HL-60 (cell line): ENCODE measurements at regions not wholly inside any gene's neighbourhood (a gene's known extent, or its start where the extent isn't known, plus 50 kb on each side); places are given as distances from the start of the nearest gene placed in this dataset.

Experiments used
- DNase-seq, 2 experiments: peaks; one replicate each; pipeline ENCODE4 v3.0.0-alpha.2; 2010 to 2020; ENCODE audit warnings: low read depth in 1 of 2, low spot score in 1 of 2
- H3K27ac ChIP-seq: fragments of 250-450 bp; sonication (Bioruptor Pico); replicated peaks from 2 replicates; pipeline ENCODE4 v1.5.1; 2020; ENCODE audit warnings: mild to moderate bottlenecking, moderate library complexity
- H3K27me3 ChIP-seq: fragments of 250-450 bp; sonication (Bioruptor Pico); 2 replicates; pipeline ENCODE4 v1.5.1; 2021; ENCODE audit warnings: mild to moderate bottlenecking, moderate library complexity; ENCODE audit not compliant: insufficient read depth, poor library complexity, severe bottlenecking
- H3K4me3 ChIP-seq: replicated peaks from 2 replicates; pipeline ENCODE4 v1.5.1; 2011; ENCODE audit warnings: mild to moderate bottlenecking, control low read depth, low read length; ENCODE audit not compliant: insufficient read depth
- GABPA ChIP-seq: IDR thresholded peaks from 2 replicates; pipeline ENCODE4 v1.6.1; 2012; ENCODE audit warnings: low read depth
- POLR2AphosphoS5 ChIP-seq: IDR thresholded peaks from 2 replicates; pipeline ENCODE4 v1.6.1; 2012; ENCODE audit warnings: low read depth
- SPI1 ChIP-seq: IDR thresholded peaks from 2 replicates; pipeline ENCODE4 v1.6.1; 2012; ENCODE audit warnings: low read depth, mild to moderate bottlenecking, borderline replicate concordance
- TF ChIP-seq, protein P1 (sequence below): IDR thresholded peaks from one replicate; pipeline ENCODE4 v1.5.1; 2011; ENCODE audit warnings: low read length, control low read depth, inconsistent platforms; ENCODE audit not compliant: insufficient read depth
- TF ChIP-seq, protein P2 (sequence below): IDR thresholded peaks from 2 replicates; pipeline ENCODE4 v1.6.1; 2012; ENCODE audit warnings: low read depth; ENCODE audit not compliant: insufficient replicate concordance

DNA sequence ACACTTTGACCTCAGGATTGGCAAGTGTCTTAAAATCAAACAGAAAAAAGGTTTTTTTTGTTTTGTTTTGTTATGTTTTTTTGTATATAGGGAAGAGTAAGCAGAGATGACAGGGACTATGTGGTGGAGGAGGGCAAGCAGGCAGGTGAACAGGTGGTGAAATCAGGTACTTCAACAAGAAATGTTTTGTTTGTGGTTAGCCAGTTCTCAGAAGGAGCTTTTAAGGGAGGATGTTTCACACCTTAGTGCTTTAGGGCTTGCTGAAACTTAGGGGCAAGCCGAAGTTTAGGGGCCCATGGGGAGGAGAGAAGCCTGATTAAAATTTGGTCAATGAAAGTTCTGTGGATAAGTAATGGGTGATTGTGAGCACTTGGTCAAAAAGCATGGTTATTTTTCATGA, 370.7 kb upstream of the SLCO3A1 start:
- no peak overlapping the region for H3K27ac ChIP-seq
- H3K27me3 ChIP-seq = no peaks in the 10 kb centered on the region
- TF ChIP-seq, protein P1, sequence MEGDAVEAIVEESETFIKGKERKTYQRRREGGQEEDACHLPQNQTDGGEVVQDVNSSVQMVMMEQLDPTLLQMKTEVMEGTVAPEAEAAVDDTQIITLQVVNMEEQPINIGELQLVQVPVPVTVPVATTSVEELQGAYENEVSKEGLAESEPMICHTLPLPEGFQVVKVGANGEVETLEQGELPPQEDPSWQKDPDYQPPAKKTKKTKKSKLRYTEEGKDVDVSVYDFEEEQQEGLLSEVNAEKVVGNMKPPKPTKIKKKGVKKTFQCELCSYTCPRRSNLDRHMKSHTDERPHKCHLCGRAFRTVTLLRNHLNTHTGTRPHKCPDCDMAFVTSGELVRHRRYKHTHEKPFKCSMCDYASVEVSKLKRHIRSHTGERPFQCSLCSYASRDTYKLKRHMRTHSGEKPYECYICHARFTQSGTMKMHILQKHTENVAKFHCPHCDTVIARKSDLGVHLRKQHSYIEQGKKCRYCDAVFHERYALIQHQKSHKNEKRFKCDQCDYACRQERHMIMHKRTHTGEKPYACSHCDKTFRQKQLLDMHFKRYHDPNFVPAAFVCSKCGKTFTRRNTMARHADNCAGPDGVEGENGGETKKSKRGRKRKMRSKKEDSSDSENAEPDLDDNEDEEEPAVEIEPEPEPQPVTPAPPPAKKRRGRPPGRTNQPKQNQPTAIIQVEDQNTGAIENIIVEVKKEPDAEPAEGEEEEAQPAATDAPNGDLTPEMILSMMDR = no peak
- TF ChIP-seq GABPA = no peak
- DNase-seq = no peak
- H3K4me3 ChIP-seq = no peak overlapping the region

DNA sequence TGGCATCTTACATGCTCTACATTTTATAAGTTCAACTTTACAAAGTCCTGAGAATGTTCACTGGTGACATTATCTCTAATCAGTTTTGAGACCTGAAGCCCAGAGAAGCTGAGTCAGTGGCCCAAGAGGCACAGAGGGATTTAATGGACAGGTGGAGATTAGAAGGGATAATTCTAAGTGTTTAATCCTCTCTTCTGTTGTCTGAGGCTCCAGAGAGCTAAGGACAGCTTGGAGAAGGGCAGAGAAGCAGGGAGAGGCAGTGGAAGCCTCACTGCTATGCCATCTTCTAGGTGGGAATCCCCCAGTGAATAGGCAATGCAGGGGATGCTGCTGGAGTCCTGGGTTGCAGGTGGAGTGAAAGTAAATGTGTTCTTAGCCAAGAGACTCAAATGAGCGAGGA, 369.4 kb upstream of the SLCO3A1 start:
- TF ChIP-seq SPI1 (no peak), GABPA (no peak), POLR2AphosphoS5 (no peak)
- TF ChIP-seq, protein P2, sequence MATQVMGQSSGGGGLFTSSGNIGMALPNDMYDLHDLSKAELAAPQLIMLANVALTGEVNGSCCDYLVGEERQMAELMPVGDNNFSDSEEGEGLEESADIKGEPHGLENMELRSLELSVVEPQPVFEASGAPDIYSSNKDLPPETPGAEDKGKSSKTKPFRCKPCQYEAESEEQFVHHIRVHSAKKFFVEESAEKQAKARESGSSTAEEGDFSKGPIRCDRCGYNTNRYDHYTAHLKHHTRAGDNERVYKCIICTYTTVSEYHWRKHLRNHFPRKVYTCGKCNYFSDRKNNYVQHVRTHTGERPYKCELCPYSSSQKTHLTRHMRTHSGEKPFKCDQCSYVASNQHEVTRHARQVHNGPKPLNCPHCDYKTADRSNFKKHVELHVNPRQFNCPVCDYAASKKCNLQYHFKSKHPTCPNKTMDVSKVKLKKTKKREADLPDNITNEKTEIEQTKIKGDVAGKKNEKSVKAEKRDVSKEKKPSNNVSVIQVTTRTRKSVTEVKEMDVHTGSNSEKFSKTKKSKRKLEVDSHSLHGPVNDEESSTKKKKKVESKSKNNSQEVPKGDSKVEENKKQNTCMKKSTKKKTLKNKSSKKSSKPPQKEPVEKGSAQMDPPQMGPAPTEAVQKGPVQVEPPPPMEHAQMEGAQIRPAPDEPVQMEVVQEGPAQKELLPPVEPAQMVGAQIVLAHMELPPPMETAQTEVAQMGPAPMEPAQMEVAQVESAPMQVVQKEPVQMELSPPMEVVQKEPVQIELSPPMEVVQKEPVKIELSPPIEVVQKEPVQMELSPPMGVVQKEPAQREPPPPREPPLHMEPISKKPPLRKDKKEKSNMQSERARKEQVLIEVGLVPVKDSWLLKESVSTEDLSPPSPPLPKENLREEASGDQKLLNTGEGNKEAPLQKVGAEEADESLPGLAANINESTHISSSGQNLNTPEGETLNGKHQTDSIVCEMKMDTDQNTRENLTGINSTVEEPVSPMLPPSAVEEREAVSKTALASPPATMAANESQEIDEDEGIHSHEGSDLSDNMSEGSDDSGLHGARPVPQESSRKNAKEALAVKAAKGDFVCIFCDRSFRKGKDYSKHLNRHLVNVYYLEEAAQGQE = no peak
- TF ChIP-seq, protein P1 = no peak

DNA sequence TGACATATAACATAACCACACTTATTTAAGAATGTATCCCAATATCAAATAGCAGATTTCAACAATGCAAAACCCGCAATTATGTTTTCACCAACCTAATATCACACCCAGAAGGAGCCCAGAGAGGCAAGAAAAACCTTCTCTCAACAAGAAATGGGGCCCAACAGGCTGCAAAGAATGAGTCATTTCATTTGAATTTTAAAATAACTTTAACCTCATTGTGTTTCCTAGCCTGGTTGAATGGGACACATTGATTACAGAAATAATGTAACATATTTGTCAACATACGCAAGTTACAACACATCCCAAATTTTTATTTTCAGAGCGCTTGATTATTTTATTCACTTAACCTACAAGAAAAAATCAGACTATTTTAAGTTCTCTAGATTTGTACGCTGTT, 365.1 kb upstream of the SLCO3A1 start:
- no peak for TF ChIP-seq SPI1
- TF ChIP-seq, protein P1 = no peak
- TF ChIP-seq POLR2AphosphoS5 = no peak
- TF ChIP-seq, protein P2 = no peak
- TF ChIP-seq GABPA = no peak
- Histone ChIP-seq H3K27ac (no peak overlapping the region), H3K4me3 (no peak overlapping the region), H3K27me3 (no peaks in the 10 kb centered on the region)
- no peak for DNase-seq

More for the DNA sequence above, 369.4 kb upstream of the SLCO3A1 start:
- H3K4me3 ChIP-seq = no peak overlapping the region
- no peaks in the 10 kb centered on the region for H3K27me3 ChIP-seq
- no peak overlapping the region for H3K27ac ChIP-seq
- no peak for DNase-seq

DNA sequence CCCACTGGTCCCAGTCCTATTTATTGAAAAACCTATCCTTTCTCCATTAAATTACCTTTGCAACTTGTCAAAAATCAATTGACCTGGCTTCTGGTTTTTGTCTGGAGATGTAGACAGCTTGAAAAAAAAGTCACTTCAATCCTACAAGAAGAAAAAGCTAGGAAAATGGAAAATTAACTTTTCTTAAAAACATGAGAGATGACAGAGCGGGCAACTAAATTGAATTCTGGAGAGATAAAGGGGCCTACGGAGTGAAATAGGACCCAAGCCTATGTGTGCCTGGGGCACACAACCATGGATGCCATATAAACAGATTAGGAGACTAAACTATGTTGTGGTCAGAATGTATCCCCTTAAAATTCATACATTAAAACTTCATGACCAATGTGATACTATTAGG, 363.3 kb upstream of the SLCO3A1 start:
- H3K27me3 ChIP-seq = no peaks in the 10 kb centered on the region
- DNase-seq = no peak
- TF ChIP-seq, protein P1 = no peak
- TF ChIP-seq, protein P2 = no peak
- no peak for TF ChIP-seq SPI1
- TF ChIP-seq POLR2AphosphoS5 = no peak
- TF ChIP-seq GABPA = no peak
- H3K27ac ChIP-seq = no peak overlapping the region
- no peak overlapping the region for H3K4me3 ChIP-seq
